Liver (tissue), 8 donors: ENCODE measurements at regions not wholly inside any gene's neighbourhood (a gene's known extent, or its start where the extent isn't known, plus 50 kb on each side); places are given as distances from the start of the nearest gene placed in this dataset.

ENCODE experiments used
- DNase-seq: peaks from one replicate; pipeline ENCODE4 v3.0.0-alpha.2; 2017; ENCODE audit warnings: low spot score
- H3K27ac ChIP-seq, 2 donors: one replicate each; pipeline ENCODE4 v1.7.0; 2013; ENCODE audit warnings: inconsistent platforms in 2 of 2, low read length in 2 of 2, control low read depth in 1 of 2, low read depth in 1 of 2, mild to moderate bottlenecking in 1 of 2
- H3K27me3 ChIP-seq, 4 donors: one replicate each; pipeline versions ENCODE4 v1.6.1 to v1.7.0; 2013; ENCODE audit warnings: low read length in 3 of 4, inconsistent platforms in 1 of 4, mild to moderate bottlenecking in 1 of 4, moderate library complexity in 1 of 4; ENCODE audit not compliant: control insufficient read depth in 4 of 4, insufficient read depth in 4 of 4
- H3K36me3 ChIP-seq, 4 donors: one replicate each; pipeline versions ENCODE4 v1.6.1 to v1.7.0; 2013; ENCODE audit warnings: low read length in 3 of 4, mild to moderate bottlenecking in 3 of 4, low read depth in 1 of 4, moderate library complexity in 1 of 4; ENCODE audit not compliant: control insufficient read depth in 4 of 4, insufficient read depth in 3 of 4
- H3K4me1 ChIP-seq, 4 donors: one replicate each; pipeline versions ENCODE4 v1.6.1 to v1.7.0; 2013; ENCODE audit warnings: low read length in 3 of 4, mild to moderate bottlenecking in 3 of 4, moderate library complexity in 1 of 4; ENCODE audit not compliant: control insufficient read depth in 4 of 4, insufficient read depth in 4 of 4
- H3K4me3 ChIP-seq, 3 donors: one replicate each; pipeline versions ENCODE4 v1.6.1 to v1.7.0; 2013; ENCODE audit warnings: low read length in 3 of 3, control low read depth in 1 of 3, low read depth in 1 of 3, mild to moderate bottlenecking in 1 of 3
- H3K9ac ChIP-seq, 2 donors: one replicate each; pipeline ENCODE4 v1.7.0; 2013; ENCODE audit warnings: low read length in 2 of 2, mild to moderate bottlenecking in 2 of 2, moderate library complexity in 2 of 2, control low read depth in 1 of 2, low read depth in 1 of 2
- H3K9me3 ChIP-seq, 4 donors: one replicate each; pipeline versions ENCODE4 v1.6.1 to v1.7.0; 2013; ENCODE audit warnings: low read length in 3 of 4; ENCODE audit not compliant: control insufficient read depth in 4 of 4
- ATF3 ChIP-seq: IDR thresholded peaks from 2 replicates; pipeline ENCODE4 v1.6.1; 2016; ENCODE audit warnings: antibody characterized with exemption
- EGR1 ChIP-seq, 2 donors: IDR thresholded peaks; 2 replicates each; pipeline ENCODE4 v1.6.1; 2016 to 2018; ENCODE audit warnings: antibody characterized with exemption in 2 of 2, low read depth in 2 of 2
- FOXA1 ChIP-seq: IDR thresholded peaks from 2 replicates; pipeline ENCODE4 v1.6.1; 2016; ENCODE audit warnings: antibody characterized with exemption
- FOXA2 ChIP-seq: IDR thresholded peaks from 2 replicates; pipeline ENCODE4 v1.6.1; 2016; ENCODE audit warnings: antibody characterized with exemption
- GABPA ChIP-seq, 2 donors: IDR thresholded peaks in 1 of 2; conservative IDR thresholded peaks in 1 of 2; 2 replicates each; pipeline ENCODE4 v1.6.1; 2016; ENCODE audit warnings: antibody characterized with exemption in 2 of 2, mild to moderate bottlenecking in 1 of 2, moderate library complexity in 1 of 2
- HNF4A ChIP-seq, 2 donors: conservative IDR thresholded peaks; 2 replicates each; pipeline ENCODE4 v1.6.1; 2016; ENCODE audit warnings: antibody characterized with exemption in 2 of 2, mild to moderate bottlenecking in 2 of 2
- HNF4G ChIP-seq: IDR thresholded peaks from 2 replicates; pipeline ENCODE4 v1.6.1; 2016; ENCODE audit warnings: antibody characterized with exemption
- JUND ChIP-seq, 2 donors: IDR thresholded peaks; 2 replicates each; pipeline ENCODE4 v1.6.1; 2016; ENCODE audit warnings: antibody characterized with exemption in 2 of 2
- NR2F2 ChIP-seq: IDR thresholded peaks from 2 replicates; pipeline ENCODE4 v1.6.1; 2016; ENCODE audit warnings: antibody characterized with exemption
- RAD21 ChIP-seq, 2 donors: IDR thresholded peaks; 2 replicates each; pipeline ENCODE4 v1.6.1; 2016; ENCODE audit warnings: antibody characterized with exemption in 2 of 2, mild to moderate bottlenecking in 2 of 2
- REST ChIP-seq: IDR thresholded peaks from 2 replicates; pipeline ENCODE4 v1.6.1; 2016; ENCODE audit warnings: antibody characterized with exemption, mild to moderate bottlenecking
- RXRA ChIP-seq, 2 donors: IDR thresholded peaks; 2 replicates each; pipeline ENCODE4 v1.6.1; 2017 to 2018; ENCODE audit warnings: antibody characterized with exemption in 2 of 2, mild to moderate bottlenecking in 1 of 2
- SP1 ChIP-seq: IDR thresholded peaks from 2 replicates; pipeline ENCODE4 v1.6.1; 2018; ENCODE audit warnings: antibody characterized with exemption, mild to moderate bottlenecking
- TAF1 ChIP-seq: conservative IDR thresholded peaks from 2 replicates; pipeline ENCODE4 v1.6.1; 2016; ENCODE audit warnings: antibody characterized with exemption, mild to moderate bottlenecking
- YY1 ChIP-seq: IDR thresholded peaks from 2 replicates; pipeline ENCODE4 v1.6.1; 2016; ENCODE audit warnings: antibody characterized with exemption, mild to moderate bottlenecking
- WGBS: extraction: QIAGEN DNeasy Blood & Tissue Kit; methylation state at CpG from one replicate; pipeline ENCODE4 v1.1.7; 2013; 5-methylcytosine and 5-hydroxymethylcytosine counted together
- TF ChIP-seq, protein P1 (sequence below): fragments of 150-350 bp; IDR thresholded peaks from 2 replicates; pipeline ENCODE4 v1.5.1; 2017; ENCODE audit warnings: improper control_type of control experiment, low read depth, low read length; ENCODE audit not compliant: missing input control
- TF ChIP-seq, protein P2 (sequence below): IDR thresholded peaks from 2 replicates; pipeline ENCODE4 v1.6.1; 2016; ENCODE audit warnings: antibody characterized with exemption
- TF ChIP-seq, protein P3 (sequence below): IDR thresholded peaks from 2 replicates; pipeline ENCODE4 v1.6.1; 2016; ENCODE audit warnings: antibody characterized with exemption
- donor health status: healthy.
- donor health status: healthy.
- donor health status: healthy.
- donor health status: healthy.
- donor health status: healthy.

DNA sequence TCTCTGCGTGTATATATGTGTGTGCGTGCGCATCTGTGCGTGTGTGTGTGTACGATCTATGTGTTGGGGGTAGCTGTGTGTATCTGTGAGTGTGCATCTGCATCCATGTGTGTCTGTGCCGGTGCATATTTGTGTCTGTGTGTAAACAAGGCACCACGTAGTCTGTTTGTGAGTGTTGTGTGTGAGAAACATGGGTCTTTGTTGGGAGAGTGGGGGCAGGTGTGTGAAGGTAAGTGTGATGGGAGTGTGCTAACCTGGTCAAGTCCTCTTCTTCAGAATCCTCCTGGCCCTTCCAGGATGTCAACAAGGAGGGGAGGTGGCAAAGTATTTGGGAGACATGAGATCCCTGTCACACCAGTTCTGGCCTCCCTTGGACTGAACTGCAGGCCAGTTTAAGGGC lies 87.2 kb downstream of the HIF1AN start:
- TF ChIP-seq, protein P1, sequence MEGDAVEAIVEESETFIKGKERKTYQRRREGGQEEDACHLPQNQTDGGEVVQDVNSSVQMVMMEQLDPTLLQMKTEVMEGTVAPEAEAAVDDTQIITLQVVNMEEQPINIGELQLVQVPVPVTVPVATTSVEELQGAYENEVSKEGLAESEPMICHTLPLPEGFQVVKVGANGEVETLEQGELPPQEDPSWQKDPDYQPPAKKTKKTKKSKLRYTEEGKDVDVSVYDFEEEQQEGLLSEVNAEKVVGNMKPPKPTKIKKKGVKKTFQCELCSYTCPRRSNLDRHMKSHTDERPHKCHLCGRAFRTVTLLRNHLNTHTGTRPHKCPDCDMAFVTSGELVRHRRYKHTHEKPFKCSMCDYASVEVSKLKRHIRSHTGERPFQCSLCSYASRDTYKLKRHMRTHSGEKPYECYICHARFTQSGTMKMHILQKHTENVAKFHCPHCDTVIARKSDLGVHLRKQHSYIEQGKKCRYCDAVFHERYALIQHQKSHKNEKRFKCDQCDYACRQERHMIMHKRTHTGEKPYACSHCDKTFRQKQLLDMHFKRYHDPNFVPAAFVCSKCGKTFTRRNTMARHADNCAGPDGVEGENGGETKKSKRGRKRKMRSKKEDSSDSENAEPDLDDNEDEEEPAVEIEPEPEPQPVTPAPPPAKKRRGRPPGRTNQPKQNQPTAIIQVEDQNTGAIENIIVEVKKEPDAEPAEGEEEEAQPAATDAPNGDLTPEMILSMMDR, result no peak
- TF ChIP-seq, protein P2, sequence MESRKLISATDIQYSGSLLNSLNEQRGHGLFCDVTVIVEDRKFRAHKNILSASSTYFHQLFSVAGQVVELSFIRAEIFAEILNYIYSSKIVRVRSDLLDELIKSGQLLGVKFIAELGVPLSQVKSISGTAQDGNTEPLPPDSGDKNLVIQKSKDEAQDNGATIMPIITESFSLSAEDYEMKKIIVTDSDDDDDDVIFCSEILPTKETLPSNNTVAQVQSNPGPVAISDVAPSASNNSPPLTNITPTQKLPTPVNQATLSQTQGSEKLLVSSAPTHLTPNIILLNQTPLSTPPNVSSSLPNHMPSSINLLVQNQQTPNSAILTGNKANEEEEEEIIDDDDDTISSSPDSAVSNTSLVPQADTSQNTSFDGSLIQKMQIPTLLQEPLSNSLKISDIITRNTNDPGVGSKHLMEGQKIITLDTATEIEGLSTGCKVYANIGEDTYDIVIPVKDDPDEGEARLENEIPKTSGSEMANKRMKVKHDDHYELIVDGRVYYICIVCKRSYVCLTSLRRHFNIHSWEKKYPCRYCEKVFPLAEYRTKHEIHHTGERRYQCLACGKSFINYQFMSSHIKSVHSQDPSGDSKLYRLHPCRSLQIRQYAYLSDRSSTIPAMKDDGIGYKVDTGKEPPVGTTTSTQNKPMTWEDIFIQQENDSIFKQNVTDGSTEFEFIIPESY, result no peak
- TF ChIP-seq GABPA (IDR thresholded peaks at IDR 0.05 in 1 of 2, conservative IDR thresholded peaks at IDR 0.05 in 1 of 2) (no peak), ATF3 (no peak), HNF4A (conservative IDR thresholded peaks at IDR 0.05) (no peak), FOXA1 (no peak), NR2F2 (no peak), HNF4G (no peak), SP1 (no peak), TAF1 (no peak), RAD21 (IDR thresholded peaks at IDR 0.05) (no peak), YY1 (no peak), FOXA2 (no peak), EGR1 (IDR thresholded peaks at IDR 0.05; ENCODE audit: low read depth in 2 of 2) (no peak), RXRA (IDR thresholded peaks at IDR 0.05) (no peak), REST (no peak), JUND (IDR thresholded peaks at IDR 0.05) (no peak)
- TF ChIP-seq, protein P3, sequence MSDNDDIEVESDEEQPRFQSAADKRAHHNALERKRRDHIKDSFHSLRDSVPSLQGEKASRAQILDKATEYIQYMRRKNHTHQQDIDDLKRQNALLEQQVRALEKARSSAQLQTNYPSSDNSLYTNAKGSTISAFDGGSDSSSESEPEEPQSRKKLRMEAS, result no peak
- H3K27me3 ChIP-seq, result peaks cover 0 to 20% (median 12%) of the 10 kb centered on the region in 4 donors
- H3K4me3 ChIP-seq, result no peak overlapping the region
- 74% methylated on average over 7 of the region's 7 CpGs for WGBS
- no peak overlapping the region for H3K27ac ChIP-seq
- no peaks in the 10 kb centered on the region for H3K36me3 ChIP-seq
- no peaks in the 10 kb centered on the region for H3K9me3 ChIP-seq
- no peak for DNase-seq
- no peaks in the 10 kb centered on the region for H3K4me1 ChIP-seq
- no peak overlapping the region for H3K9ac ChIP-seq
